Activated CD8-positive, alpha-beta memory T cell treated with anti-CD3 and anti-CD28 coated beads for 24 hours (primary cell): ENCODE measurements at regions not wholly inside any gene's neighbourhood (a gene's known extent, or its start where the extent isn't known, plus 50 kb on each side); places are given as distances from the start of the nearest gene placed in this dataset.

Experiments
- DNase-seq: peaks from one replicate; pipeline ENCODE4 v3.0.0-alpha.2; 2020

DNA sequence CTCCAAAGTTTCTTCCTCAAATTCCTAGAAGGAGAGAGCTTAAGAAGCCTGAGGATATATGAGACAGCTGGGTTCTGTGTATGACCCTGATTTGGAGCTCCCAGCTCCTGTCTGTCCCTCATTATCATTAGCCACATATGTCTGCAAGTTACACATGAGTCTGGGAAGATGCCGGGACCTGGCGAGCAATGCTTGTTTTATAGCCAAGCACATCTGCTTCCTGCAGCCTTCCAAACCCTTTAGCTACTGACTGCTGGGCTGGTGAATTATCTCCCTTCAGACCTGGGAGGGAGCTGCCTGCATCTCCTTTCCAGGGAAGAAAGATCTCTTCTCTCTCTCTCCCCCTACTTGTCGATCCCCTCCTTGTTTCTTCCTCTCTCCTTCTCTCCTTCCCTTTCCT is 556.7 kb upstream of the BOD1L1 start:
- no peak for DNase-seq

DNA sequence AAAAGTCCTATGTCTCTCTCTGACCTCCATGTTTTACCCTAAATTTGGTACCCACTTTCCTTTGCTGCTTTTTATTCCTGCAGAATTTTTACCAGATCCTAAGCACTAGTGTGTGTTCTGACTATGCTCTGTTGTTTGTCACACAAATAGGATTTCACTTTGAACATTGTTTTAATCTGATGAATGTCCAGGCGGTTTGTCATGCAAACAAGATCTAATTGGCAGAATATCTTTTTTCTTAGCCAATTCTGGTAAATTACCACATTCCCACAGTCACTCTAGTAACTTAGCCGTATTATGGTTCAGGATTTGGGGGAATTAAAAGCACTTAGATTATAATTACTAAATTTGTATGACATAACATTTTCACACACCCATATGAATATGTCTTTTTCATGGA is 557.2 kb upstream of the BOD1L1 start:
- DNase-seq: no peak

DNA sequence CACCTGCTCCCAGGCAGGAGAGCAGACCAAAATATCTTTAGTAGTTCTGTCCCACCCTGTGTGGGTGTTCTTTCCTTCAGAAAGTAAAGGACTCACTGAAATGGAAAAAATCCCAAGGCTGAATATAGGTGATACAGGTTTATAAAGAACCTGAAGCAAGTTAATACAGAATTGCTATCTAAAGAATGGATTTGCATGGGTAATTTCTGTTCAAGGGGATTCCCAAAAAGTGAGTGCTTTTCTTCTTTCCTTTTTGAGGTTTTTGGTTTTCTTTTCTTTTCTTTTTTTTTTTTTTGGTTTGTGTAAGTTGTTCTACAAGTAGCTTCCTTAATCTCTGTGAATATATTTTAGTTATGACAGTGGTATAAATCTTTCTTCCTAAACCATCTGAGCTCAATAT is 560.7 kb upstream of the BOD1L1 start:
- DNase-seq: no peak

DNA sequence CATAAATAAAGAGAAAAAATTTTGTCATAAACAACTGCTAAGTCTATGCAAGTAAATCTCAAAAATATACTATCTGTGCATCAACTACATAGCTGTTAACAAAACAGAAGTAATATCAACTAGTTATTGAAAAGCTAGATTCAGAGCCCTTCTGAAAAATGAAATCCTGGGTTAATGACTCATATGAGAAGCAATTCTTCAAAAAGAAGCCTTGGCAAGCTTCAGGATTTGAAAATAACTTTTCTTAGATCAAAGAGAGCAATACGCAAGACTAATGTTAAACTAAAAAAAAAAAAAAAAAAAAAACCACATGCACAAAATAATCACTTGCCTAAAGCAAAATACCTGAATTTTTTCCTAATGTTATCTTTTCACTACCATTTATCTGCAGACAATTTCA is 566.1 kb upstream of the BOD1L1 start:
- DNase-seq: no peak

DNA sequence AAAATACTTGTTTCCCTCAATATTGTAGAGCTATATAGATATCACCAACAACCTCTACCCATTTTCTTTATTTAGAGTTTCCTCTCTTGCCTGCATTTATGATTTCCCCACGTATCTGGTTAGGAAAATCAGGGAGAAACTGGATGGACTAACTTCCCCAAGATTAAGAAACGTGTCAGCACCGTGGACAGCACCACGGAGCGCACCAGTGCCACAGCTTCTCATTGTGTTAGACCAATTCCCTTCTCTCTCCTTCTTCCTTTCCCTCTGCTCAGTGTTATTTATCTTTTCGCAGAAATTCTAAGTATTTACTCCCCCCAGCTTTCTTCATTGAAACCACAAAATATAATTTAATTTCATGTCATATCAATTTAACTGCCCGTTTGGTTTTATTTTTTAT is 568.6 kb upstream of the BOD1L1 start:
- no peak for DNase-seq

DNA sequence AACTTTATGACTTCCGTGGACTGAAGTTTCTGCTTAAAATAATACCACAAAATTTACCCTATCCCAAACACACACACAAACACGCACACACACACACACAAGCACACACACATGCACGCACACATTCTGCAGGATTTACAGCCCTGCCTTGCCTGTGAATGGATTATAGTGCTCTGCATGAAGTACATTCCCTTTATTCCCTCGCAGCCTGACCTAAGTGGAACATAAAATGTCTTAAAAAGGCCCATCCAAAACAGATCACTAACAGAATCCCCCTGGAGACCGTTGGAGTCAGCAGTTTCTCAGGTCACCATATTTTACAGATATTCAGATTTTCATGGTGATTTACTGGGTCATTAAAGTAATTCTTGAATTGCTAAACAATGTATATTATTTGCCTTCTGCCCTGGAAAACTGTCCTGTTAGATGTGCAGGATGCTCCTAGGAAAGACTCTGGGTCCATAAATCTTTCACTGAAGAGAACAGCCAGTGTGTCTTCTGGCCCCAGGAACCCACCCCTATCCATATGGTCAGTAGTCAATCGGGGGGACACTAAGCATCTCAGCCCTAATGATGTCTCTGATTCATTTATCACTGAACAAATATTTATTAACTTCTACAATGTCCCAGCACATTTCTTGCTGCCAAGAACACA is 587.7 kb upstream of the BOD1L1 start:
- DNase-seq: no peak

DNA sequence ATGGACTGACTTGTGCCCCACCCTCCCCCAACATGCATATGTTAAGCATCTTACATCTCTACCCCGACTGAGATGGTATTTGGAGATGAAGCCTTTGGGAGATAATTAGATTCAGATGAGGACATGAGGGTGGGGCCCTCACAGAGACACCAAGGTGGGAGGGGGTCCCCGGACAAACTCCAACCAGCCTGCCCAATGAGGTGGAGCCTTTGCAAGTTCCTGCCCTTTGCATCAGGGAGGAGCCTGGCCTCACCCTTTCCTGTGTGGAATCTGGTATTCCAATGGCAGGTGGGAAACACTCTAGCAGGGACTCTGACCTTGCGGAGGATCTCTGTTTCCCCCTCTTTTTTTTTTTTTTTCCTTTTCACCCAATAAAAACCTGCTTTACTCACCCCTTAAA is 589.9 kb upstream of the BOD1L1 start:
- DNase-seq: no peak

DNA sequence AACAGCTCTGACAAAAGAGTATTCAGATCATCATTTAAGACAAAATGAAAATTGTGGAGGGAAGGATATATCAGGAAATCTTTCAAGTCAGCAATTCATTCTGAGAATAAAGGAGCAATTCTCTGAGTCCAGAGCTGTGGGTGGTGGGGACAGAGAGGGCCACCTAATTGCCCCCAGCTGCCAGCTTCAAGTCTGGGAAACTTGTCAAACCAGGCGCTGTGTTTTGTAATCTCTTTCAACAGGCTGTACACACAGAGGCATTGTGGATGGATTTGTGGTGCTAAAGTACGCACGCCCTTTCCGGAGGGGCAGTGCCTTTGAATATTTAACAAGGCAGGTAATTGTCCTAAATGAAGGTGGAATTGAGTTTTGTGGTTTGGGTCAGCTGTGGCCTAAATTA is 591.1 kb upstream of the BOD1L1 start:
- DNase-seq: no peak

DNA sequence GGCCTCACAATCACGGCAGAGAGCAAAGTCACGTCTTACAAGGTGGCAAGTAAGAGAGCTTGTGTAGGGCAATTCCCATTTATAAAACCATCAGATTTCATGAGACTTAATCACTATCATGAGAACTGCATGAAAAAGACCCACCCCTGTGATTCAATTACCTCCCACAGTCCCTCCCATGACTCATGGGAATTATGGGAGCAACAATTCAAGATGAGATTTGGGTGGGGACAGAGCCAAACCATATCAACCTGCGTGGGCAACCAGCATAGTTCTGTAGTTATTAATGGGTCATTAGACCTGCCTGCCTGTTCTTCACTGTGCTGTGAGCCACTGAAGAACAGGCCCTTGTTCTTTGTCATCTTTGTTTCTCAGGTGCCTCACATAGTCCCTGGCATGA is 593.7 kb upstream of the BOD1L1 start:
- DNase-seq: no peak

DNA sequence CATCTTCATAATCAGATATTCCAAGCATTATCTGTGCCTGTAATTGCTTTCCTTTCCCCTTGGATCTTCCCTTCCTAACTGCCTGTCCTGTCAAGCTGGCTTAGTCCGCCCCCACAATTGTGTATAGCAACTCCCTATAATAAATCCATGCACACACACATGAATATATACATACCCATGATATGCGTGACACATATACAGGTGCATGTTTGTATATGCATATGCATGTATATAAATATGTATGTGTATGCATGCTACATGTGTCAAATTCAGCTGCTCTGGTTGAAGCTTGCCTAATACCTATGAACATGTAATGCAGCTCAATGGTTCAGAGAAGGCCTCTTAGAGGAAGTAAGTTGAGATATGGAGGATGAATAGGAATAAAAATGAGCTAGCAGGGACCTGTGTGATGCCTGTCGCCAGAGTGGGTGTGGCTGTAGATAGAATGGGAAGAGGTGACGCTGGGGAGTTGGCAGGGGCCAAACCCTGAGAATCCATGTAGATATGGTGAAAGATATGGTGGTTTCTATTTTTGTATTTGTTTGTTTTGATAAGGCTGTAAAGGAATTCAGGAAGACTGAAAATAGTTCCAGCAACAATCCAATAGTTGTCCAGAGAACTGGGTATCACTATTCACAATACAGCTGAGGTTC is 595.0 kb upstream of the BOD1L1 start:
- DNase-seq: no peak

DNA sequence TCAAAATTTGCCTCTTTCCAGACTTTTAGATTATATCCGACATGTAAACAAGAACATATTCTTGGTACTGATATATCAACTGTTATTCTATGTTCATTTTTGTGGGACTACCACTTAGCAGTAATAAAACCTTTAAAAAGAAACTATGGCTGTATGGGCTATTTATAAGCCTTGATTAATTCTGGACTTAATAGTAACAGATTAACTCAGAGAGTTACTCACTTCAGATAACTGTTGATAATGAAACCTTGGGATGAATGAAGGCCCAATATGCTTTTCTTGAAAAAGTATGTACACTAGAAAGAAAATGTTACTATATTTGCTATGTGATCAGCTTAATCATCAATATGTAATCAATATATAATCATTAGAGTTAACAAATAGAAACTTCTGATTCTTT is 595.9 kb upstream of the BOD1L1 start:
- no peak for DNase-seq

DNA sequence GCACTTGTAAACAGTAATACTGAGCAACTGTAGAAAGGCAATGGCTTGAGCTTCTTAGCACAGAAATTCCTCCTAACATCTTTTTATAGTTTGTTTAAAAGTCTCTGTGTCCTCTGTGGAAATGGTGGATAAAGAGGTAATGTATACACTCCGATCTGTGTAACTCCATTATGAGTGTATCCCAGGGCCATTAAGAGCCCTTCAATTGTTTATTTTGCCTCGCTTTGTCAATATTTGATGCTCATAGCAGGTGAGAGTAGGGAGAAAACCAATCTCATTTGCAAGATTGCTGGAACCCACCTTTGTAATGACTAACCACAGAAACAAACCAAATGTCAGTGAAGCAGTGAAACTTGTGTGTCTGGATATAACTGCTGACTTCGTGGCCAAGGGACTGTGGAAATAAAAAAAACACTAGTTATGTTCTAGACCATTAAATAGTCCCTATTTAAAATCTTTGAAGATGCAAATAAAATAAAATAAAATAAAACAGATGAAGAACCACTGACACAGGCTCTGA is 598.2 kb upstream of the BOD1L1 start:
- DNase-seq: no peak

DNA sequence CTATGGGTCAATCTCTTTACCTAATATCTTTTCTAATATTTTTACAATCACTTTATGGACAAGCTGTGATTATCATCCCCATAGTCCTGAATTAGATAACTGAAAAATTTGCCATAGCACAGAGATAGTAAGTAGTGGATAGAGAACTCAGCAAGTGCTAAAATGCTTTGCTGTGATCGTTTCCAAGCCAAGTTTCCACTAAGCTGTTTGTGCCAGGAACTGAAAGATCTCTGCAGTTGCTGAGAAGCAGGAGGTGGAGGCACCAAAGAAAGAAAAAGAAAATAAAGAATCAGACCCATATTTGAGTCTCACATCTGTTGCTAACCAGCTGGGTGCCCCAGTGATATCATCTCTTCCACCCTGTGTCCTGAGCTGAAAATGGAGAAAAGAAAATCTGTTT is 605.6 kb upstream of the BOD1L1 start:
- no peak for DNase-seq

DNA sequence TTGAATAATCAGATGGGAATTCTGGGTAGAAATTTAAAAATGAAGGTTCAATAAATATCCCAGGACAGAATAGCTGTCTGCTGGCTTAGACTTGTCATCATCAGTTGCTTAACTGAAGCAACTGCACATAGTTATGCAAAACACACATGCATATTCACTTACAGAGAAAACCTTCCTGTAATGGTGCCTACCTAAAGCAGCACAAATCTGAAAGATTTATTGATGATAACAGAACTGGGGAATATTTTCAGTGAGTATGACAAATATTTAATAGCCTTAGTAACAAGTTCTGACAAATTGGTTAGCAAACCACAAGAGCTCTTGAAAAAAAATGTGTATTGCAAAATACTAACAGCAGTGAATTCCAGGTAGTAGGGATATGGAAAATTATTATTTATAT is 606.8 kb upstream of the BOD1L1 start:
- no peak for DNase-seq

DNA sequence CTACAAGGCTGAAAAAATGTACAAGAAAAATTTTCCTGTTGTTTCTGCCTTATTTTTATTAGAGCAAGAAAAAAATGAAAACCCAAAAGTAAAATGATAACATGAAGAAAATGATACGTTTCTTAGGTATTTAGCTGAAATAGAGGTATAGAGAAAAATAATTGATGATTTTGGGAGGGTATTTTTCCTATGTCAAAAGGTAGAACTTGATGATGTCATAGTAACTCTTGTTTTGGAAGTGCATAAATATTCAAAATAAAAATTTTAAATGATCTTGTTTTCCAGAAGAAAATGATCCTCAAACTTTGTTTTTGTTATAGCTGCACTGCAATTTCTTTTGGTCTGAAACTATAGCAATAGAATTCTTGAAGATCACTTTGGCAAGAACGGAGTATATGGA is 608.8 kb upstream of the BOD1L1 start:
- DNase-seq: no peak

DNA sequence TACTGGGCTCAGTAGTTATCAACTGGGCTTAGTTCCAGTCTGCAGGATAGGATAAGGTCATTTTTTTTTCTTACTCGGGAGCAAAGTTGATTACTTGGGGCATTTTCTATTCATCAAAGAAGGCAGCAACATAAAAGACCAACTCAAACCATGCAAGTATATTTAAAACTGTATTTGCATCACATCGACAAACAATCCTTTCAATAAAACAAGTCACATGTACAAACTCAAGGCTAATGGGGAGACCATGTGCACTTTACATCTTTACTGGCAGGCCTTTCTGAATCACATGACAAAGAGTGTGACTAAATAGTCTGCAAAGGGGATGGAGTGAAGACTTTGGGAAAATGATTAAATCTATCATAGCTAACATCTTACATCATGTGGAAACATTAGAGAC is 610.4 kb upstream of the BOD1L1 start:
- DNase-seq: no peak

DNA sequence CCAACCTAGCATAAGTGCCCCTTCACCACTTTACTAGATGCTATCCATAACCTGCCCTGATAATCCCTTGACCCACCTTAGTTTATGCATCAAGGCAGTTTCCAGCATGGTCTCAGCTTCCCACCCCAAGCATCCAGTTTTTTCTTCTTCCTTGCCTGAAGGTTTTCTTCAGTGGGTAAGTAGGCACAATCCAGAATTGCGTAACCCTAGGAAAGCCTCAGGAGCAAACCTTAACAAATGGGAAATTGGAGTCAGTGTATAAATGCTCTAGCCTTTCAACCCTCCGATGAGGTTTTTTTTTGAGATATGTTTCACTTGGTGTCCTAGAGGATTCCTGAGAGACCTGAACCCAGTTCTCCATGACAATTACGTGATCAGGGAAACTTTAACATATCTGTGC is 614.0 kb upstream of the BOD1L1 start:
- DNase-seq: no peak

DNA sequence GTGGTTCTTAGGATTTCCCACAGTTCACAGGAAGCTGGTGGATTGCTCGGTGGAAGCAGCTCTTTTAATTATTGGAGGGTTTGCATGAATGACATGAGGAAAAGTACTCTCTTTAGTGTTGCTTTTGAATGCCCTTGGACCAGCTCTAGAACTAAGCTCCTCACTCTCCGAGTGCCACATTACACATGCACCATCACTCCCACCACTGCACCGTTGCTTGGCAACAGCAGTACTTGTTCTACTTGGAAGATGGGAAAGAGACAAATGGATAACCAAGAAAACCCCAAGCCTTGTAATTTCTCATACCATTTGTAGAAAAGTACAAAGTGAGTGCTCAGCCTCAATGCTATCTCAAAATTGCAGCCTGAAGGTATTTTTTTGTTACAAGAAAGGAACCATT is 620.2 kb upstream of the BOD1L1 start:
- DNase-seq: no peak

DNA sequence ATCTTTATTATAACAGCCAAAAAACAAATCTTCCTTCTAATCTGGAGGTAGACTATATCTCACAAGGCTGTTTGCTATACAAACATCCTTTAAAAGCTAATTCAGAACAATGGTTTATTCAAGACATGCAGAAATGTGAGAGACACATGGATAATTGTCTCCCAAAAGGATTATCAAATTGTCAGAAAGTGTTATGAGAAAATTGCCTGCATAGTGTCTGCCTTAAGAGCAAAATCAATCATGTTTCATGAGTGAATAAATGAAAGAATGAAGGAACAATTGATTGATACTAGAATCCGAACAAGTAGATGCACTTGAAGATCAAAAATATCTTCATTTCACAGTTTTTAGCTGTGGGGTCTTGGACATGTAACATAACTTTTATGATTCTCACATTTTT is 621.7 kb upstream of the BOD1L1 start:
- no peak for DNase-seq

DNA sequence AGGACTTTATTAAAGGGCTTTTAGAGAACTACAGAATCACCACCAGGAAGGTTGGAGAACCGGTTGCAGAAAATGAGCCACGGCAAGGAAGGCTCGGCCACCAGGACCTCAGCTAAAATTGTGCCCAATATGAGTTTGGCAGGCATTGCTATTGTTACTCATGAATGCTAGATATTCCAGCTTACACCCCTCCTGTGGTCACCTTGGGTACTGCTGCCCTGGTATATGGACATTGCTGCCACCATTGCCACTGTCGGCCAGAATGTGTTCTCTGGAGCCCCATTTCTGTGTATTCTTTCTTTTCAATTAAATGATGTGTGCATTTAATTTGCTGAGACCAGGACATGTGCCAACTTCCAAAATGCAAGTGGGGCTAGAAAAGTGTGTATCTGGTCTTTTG is 626.7 kb upstream of the BOD1L1 start:
- DNase-seq: no peak

DNA sequence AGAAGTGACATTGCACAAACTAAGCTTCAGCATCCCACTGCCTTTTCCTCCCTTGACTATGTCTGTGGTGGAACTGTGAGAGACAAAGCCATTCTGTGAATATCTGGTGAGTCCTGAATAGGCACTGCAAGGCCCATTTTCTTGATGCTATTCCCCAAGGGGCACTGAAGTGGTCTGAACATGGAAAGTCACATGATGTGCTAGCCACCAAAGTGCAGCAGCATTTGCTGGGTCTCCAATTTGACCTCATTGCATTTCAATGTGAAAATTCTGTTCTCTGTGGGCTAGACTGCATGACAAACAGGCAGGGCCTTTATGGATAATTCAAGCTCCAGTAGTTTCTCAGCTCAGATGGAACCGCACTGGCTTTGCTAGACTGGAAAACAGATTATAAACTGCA is 627.4 kb upstream of the BOD1L1 start:
- no peak for DNase-seq

DNA sequence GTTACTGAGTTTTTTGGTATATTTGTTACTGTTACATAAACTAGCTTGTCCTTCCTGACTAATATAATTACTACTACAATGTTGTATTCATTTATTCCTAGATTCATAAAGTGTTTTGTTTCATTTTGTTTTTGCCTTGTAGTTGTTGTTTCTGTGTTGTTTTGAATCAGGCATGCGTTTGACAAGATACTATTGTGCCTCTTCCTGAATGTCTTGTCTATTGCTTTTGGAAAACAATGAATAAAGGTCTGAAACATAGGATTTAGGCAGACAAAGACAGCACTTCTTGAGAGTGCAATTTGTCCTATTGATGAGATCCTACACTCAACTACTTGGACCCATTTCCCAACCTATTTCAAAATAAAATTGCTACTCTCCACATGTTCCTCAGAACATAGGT is 630.4 kb upstream of the BOD1L1 start:
- DNase-seq: no peak

DNA sequence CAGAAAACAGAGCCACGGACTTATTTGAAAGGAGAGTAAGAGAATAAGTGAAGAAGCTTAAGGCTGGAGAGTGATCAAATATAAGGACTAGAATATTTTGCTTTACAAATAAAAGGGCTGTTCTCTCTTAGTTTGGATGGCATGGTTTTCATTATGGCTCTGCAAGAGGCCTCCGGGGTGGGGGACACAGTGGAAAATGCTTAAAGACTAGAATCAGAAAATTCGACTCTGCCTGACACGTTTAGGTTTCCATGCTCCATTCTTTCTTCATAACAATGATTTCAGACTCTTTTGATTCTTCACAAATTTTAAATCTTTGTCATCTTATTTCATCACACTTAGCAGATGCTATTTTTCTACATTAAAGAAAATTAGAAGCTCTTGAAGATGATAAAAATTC is 632.4 kb upstream of the BOD1L1 start:
- DNase-seq: no peak

DNA sequence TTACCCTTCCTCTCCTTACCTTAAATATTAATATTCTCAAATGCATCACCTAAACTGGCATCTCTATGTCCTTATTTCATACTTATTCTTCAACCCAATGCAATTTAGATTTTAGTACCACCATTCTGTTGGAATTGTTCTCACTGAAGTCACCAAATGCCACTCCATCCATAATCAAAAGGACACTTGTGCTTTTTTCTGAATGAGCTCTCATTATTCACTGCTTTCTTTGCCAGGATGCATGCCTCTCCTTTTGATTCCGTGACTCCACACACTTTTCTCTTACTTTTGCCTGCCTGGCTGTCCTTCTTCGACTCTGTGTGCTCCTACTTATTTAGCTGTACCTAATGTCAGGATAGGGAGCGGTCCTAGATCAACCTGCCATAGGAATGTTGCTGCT is 633.1 kb upstream of the BOD1L1 start:
- no peak for DNase-seq

DNA sequence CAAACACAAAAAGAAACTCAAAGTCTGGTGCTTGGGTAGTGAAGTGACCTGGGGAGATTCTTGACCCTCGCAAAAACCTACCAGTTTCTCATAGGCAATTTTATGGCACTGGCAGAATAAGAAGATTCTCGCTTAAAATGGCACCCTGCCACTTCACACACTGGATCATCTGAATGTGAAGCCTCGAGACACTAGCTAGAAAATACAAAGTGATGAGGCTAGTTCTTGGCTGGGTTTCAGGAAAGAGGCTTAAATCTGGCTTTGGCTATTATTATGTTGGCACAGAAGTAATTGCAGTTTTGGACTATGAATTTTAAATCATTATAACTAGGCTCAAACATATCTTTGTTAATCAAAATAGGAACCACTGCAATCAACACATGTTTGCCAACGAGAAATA is 634.7 kb upstream of the BOD1L1 start:
- no peak for DNase-seq
